ENCODE measurements at regions not wholly inside any gene's neighbourhood (a gene's known extent, or its start where the extent isn't known, plus 50 kb on each side); places are given as distances from the start of the nearest gene placed in this dataset.

DNA sequence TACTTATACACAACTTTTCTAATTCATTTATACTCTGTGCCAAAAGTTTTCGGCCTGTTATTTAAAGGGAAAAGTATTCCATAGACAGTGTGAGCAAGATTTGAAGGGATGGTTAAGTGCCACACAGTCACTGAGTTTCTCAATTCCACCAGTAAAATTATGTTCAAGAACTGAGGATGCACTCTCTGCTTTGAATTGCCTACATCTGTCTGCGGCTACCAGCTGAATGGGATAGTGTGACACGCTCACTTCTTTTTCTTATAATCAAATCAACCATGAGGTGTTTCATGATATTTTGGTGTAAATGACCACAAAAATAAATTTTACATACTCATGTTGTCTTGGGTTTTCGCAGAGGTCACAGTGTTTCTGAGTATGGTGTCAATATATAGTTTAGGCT, 218.4 kb upstream of the TMEM161B start:
- DNase-seq (ENCODE audit: low spot score), result no peak

DNA sequence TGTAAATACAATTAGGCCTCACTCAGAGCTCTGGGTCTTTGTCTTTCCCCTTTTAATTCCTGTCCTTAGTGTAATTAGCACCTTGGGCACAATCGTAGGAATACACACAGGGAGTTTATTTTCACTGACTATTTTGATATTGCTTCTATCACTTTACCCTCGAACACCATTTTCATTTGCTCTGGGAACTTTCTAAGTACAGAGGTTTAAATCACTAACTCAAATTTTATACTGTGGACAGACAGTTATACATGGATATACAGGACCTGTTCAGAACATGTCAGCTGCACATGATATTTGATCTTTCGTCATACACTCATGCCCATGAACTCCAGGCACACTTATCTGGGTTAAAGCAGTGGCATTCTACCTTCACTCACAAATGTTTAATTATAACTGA, 217.8 kb upstream of the TMEM161B start:
- DNase-seq (ENCODE audit: low spot score), result no peak

GRCh38 chr5:88485531-88485930, 216.9 kb upstream of the TMEM161B start:
- no peak for DNase-seq (ENCODE audit: low spot score)

DNA sequence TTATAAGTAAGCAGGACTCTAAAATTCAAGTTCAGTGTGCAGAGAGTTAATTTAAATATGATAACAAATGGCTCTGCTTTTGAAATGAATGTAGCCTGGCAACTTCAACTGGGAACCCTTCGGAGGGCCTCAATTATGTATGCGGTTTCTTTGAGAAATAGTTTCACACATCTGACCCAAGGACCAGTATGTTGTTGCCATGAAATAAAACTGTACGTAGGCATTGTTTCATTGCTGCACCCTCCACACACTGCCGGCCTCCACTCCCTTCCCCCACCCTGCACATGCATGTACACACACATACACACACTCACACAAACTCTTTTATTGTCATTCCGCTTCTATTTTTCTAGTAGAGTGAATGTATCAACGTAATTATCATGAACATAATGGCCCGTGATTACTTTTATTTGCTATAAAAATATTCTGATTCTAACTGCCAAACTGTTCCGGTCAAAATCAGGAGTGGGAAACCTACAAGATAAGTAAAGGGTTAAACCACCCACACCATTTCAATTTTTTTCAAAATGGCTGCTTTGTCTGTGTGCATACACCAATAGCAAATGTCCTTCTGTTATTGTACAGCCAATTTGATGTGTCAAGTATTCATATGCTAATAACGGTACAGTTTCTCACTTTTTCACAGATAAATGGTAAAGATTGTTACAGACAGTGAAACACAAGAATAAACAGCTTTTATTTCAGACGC, 215.5 kb upstream of the TMEM161B start:
- DNase-seq (ENCODE audit: low spot score), result no peak

DNA sequence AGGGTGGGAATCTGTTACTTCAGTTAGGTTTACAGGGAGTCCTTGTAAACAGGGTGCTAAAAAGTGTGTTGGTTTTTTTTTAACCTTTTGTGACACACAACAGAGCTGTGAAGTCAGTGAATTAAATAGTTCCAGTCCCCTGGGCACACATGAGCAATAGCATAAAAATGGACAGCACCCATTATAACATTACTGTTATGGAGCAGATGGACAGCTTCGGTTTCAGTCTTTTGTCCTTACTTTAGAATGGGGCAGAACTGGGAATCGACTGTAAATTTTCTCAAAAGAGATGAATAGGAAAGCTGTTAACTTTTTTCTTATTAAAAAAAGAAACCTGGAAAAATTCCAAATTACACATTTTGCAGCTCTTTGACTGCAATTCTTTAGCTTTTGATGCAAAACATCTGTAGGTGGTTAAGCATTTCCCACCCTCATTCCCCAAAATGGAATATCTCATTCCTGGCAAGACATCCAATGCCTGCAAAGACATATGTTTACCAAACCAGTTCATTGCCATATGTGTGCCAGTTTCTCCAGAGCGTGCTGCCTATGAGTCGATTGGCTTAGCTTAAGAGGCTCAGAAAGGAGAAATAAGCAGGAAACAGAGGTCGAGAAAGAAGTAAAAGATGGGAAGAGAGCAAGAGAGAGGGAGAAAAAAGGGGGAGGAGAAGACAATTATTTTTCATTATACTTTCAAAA, 212.3 kb upstream of the TMEM161B start:
- no peak for DNase-seq (ENCODE audit: low spot score)

DNA sequence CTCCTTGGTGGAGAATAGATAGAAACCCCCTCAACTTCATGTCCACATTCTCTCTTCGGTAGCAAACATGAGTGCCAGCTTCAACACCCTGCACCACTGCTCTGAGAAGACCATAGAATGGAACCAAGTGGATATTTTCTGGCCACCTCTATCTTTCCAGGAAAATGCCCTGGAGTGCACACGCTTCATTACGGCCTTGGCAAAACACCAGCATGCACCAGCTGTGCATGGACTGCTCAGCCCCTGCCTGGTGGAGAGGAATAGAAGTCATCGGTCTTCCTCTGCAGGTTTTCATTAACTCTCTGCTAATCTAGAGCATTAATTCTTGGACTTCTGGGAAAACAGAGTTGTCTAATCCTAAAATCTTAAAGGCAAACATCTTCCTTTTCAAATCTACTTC, 211.6 kb upstream of the TMEM161B start:
- no peak for DNase-seq (ENCODE audit: low spot score)

DNA sequence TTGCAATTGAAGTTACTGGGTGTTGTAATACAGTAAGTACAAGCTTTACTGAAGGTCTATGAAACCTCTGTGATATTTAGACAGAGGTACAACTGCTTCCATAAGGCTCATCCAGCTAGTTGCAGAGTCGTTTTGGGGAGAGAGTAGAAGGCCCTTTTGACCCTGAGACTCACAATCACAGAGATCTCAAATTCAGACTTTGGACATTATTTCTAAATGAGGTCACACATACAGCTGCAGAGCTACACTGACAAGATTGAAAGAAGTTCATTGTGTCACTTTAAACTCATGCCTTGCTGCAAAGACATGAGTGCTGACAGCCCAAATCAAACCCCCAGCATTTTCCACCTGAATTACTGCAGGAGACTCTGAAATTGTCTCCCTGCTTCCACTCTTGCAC, 205.9 kb upstream of the TMEM161B start:
- no peak for DNase-seq (ENCODE audit: low spot score)

DNA sequence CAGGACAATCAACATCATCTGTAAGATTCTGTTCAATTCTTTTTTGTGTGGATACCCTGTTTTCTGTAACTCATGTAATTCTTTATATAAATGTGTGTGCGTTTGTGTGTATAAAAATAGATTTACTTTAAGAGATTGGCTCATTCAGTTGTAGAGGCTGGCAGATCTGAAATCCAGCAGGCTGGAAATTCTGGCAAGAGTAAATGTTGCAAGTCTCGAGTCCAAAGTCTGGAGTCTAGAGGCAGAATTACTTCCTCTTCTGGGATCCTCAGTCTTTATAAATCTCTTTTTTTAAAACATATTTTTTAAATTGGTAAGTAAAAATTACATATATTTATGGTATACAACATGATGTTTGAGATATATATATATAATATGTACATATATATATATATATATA, 202.1 kb upstream of the TMEM161B start:
- DNase-seq (ENCODE audit: low spot score), result no peak

DNA sequence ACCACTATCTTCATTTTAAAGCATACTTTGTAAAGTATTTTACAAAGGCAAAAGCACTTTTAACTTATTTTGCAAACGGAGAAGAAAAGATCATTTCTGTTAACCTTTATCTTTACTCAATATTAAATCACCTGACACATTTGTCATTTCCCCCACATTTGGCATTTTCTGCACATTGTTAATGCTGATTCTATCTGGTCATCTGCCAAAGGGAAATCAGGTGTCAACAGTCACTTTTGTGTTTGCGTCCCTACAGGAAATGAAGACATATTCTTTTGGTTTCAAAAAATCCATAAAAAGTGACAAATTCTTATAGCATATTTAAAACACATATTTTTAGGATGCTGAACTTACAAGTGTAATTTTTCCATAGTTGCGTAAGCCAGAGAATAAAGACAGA, 191.3 kb upstream of the TMEM161B start:
- no peak for DNase-seq (ENCODE audit: low spot score)

GRCh38 chr5:88452820-88453219, 184.2 kb upstream of the TMEM161B start:
- DNase-seq (ENCODE audit: low spot score), result no peak

DNA sequence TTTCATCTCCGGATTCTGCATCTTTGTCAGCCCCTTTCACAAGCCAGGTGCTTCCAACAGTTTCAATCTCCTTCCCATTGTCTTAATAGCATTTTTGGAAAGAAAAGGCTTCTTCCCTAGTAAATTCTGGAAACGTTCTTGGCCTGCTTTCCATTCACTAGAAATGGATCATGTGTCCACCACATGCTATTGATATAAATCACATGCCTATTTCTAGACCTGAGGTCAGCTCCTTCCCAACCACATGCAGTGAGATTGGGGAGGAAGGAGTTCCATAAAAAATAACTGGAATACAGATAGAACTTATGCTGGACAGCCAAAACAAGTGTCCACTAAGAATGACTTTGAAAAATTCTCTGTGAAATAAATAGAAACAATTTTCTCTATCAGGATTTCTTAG, 181.6 kb upstream of the TMEM161B start:
- DNase-seq (ENCODE audit: low spot score), result no peak

- no peak for DNase-seq (ENCODE audit: low spot score)
Measured at GRCh38 chr5:88438006-88438405, 169.4 kb upstream of the TMEM161B start.

GRCh38 chr5:88436290-88436689, 167.6 kb upstream of the TMEM161B start:
- DNase-seq (ENCODE audit: low spot score), result no peak

DNA sequence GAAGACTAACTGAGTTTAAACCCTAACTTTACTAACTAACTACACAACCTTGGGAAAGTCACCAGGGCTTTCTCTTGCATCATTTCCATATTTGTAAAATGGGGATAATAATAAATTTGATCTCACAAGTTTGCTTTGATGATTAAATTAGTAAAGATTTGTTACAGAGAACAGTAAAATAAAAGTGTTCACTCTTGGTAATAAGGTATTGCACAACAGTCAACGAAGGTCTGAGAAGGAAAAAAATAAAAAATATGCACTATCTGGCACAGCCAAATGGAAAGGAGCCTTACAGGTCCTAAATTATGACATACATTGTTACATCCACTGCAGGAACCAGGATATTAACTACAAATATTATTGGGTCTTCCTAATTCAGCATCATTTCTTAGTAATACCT, 160.0 kb upstream of the TMEM161B start:
- DNase-seq (ENCODE audit: low spot score), result no peak

DNA sequence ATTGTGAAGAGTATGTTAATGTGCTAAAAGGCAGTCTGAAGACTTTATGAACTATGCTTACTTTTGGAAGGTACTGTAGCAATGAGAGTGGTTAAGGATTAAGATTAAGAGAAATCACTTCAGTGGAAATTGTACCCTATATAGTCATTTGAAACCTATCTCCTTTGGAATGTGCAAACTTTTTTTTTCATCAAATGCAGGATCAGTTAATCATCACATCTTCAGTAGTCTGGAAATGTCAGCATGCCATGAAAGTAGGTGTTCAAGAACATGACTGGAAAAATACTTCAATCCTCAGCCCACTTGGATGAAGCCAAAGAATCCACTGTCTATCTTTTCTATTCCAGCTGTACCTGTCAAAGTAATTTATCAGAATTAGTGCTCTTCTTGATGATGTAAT, 157.8 kb upstream of the TMEM161B start:
- no peak for DNase-seq (ENCODE audit: low spot score)

DNA sequence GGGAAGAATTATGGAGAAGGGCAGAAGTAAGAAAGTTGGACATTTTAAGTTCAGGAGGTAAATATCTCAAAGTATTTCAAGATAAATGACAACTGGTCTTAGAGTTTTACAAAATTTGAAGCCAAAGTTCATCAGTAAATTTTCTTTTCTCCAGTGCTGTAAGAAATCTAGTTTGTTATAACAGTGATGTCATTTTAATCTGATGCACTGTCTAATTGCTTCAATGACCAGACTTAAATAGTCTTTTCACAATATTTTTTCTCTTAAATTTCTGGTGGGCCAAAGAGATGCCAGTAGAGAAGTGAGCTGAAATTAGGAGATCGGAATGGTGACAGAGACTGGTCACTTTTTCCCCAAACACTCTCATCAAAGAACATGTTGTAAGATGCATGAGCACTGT, 156.5 kb upstream of the TMEM161B start:
- DNase-seq (ENCODE audit: low spot score), result no peak

DNA sequence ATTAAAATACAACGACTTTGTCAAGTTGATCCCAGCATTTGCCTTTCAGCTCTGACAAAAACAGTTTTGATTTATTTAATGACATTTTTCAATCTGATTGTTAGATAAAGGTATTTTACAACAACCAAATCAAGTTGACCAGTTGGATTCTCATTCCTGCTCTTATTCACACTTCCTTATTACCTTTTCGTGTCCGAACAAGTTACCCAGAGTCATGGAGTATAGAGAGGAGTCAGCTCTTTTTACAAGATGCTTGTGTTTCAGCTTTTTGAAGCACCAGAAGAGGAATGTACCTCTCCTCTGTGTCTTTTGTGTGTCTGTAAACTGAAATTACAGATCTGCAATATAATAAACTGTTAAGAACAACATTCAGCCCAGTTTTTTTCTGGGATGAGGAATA, 151.3 kb upstream of the TMEM161B start:
- no peak for DNase-seq (ENCODE audit: low spot score)

DNA sequence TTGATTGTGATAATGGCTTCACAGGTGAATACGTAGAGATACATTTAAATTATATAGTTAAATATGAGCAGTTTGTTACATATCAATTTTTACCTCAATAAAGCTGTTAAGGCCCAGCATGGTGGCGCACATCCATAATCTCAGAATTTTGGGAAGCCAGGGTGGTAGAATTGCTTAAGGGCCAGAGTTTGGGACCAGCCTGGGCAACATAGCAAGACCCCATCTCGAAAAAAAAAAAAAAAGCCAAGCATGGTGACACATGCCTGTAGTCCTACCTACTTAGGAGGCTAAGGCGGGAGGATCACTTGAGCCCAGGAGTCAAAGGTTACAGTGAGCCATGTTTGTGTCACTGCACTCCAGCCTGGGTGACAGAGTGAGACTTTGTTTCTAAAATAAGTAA, 138.7 kb upstream of the TMEM161B start:
- DNase-seq (ENCODE audit: low spot score), result no peak

- no peak for DNase-seq (ENCODE audit: low spot score)
Measured at GRCh38 chr5:88405783-88406182, 137.1 kb upstream of the TMEM161B start.

DNA sequence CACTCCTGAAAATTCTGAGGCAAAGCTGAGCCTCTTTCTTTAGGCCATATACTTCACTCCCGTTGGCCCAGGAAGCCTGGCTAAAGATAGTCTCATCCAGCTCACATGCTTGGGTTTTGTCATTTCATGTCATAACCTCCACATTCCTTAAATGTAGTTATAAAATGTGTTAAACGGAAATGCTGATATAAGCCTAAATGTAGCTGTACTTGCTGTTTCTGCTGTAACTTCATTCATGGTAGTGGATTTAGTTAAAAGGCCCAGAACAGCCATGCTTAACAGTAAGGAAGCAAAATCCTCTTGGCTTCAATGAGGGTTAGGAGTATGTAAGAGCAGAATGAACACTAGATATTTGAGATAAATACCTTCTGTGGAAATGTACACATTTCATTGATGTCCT, 135.8 kb upstream of the TMEM161B start:
- DNase-seq (ENCODE audit: low spot score), result no peak

GRCh38 chr5:88401686-88402085, 133.0 kb upstream of the TMEM161B start:
- no peak for DNase-seq (ENCODE audit: low spot score)

GRCh38 chr5:88401228-88401627, 132.6 kb upstream of the TMEM161B start:
- DNase-seq (ENCODE audit: low spot score), result no peak

DNA sequence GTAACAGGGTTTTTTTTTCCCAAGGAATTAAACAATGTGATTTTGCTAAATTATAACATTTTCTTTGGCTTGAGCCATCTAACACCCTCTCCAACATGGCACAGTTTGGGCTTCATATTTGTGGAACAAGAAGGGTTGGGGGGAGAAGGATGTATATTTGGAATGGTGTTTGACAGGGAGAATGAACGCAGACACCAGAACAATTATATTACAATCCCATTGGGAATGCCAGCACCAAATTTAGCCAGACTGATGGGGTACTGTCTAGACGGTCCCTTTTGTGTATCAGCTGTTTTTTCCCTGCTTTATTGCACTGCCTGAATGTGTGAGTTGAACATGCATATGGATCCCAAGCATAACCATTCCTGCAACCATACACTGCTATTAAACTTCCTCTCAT, 130.9 kb upstream of the TMEM161B start:
- no peak for DNase-seq (ENCODE audit: low spot score)

GRCh38 chr5:88398316-88398715, 129.7 kb upstream of the TMEM161B start:
- no peak for DNase-seq (ENCODE audit: low spot score)

Measured in left forelimb (tissue), 1 donor.